Muscle of back (tissue), 3 donors: ENCODE measurements at regions not wholly inside any gene's neighbourhood (a gene's known extent, or its start where the extent isn't known, plus 50 kb on each side); places are given as distances from the start of the nearest gene placed in this dataset.
"Not testable (repeated sequence)": the region's sequence is repeated elsewhere in the genome, so short reads cannot be mapped to it uniquely, and the experiment has no call there.

Source experiments
- DNase-seq, 3 donors: peaks; one replicate each; pipeline versions ENCODE4 v3.0.0 to v3.0.0-alpha.2; 2013

DNA sequence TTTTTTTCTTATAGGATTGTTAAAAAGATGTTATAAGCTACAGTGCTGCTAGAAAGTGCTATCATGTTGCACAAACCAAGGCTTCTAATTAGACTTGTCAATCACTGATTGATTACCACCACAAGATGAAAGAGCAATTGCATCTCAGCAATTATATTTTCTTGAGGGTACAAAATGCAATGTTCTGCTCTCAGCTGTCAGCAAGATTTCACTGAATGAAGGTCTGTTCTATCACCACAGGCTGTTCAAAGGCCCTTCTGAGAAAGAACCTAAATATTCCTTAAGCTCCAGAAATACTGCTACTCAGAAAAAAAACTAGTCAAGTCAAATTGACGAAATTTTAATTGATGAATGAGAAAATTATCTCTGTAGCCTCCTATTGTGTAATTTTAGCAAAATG, 301.9 kb upstream of the KYNU start:
- no peak for DNase-seq

DNA sequence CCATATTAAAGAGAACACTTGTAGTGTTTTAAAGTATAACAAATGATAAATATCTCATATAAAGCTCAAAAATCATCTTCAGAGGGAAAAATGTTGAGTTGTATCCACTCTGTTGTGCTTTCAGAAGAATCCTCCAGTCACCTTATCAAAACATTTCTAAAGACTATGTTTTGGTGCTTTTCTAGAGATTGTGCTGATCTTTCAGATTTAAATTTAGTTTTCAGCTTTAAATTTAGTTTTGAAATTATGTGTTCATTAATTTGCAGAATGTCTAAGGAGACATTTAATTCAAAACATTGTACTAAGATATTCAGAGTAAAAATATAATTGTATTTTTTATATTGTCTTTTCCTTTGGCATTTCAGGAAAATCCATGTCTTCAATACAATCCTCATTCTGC, 303.1 kb upstream of the KYNU start:
- DNase-seq: no peak

DNA sequence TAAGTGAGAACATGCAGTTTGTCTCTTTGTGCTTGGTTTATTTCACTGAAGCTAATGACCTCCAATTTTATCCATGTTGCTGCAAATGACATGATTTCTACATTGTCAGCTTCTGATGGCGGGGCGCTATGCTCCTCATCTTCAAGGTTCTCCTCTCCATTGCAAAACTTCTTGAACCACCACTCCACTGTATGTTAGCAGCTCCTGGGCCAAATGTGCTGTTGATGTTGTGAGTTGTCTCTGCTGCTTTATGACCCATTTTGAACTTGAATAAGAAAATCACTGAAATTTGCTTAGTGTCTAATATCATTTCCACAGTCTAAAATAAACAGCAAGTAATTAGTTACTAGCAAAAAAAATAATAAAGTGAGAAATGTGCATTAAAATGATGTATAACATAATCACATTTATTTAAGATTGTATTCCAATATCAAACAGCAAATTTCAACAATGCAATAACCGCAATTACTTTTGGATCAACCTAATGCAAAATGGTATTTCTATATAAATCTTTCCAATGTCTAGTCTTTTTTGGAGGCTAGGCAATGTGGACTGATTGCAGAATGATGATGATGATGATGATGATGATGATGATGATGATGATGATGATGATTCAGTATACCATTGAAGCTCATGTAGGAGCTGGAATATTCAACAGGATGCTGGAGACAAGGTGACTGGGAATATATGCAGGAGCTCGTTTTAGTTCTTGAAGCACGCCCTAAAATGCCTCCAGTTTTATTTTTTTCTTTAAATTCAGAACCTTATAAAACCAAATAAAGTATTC, 304.9 kb upstream of the KYNU start:
- DNase-seq: no peak

DNA sequence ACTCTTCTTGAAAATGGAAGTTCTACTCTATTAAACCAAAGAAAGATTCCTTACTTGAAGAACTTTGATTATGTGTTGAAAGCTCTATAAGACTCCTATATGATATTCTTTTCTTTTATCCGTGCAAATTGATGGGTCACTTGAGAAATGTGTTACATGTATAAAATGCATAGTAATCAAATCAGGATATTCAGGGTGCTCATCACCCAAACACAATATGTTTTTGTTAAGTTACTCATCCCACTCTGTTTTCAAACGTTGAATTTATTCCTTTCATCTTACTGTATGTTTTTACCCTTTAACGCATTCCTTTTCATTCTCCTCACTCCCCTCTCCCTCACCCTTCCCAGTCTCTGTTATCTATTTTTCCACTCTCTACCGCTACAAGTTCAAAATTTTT, 305.5 kb upstream of the KYNU start:
- no peak for DNase-seq

DNA sequence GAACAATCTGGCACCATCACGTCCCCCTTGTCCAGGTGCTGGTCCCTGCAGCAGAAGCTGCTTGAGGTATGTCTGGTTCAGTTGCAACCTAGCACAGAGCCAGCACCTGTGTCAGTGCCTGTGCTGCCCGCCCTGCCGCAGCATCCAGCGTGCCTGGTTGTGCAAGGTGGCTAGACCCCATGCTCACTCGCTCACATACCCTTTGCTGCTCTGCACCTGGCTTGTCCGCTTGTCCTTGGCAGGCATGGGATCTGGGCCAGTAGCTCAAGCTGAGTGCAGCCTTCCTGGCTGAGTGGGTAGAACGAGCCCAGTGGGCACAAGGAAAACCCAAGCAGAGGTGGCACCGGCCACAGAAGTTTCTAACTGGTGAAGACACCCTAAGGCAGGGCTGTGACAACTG, 314.6 kb upstream of the KYNU start:
- DNase-seq: no peak

DNA sequence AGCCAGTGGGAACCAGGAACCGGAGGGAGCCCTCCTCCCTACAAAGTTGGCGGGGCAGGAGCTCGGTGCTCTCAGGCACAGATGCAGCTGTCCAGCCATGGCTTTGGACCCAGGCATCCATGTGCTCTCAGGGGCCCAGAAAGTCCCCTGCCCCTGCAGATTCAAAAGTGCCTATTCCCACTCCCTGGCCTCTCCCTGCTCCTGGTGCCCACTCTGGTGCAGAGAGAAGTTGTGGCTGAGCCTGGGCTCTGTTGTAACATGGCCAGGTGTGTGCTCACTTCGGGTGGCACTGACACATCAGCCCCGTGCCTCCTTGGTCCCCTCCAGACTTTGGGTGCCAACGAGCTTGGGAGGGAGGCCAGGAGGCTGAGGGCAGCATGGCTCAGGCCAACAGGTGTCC, 315.8 kb upstream of the KYNU start:
- DNase-seq: no peak

DNA sequence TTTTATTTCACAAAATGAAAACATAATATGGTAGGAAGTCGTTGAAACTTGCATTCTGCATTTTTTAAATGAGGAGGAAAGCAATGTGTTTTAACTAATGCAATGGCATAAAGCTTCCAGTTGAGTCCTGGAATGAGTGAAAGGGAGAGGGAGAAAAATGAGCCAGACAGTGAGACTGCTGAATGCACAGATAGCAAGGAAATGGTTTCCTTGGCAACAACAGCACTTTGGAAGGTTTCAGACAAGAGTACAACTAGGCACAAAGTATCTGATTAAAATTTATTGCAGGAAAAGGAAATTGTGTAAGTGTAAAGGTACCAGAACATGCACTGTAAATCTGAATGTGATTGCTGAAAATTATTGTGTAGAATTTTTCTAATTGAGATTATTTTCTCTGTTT, 320.1 kb upstream of the KYNU start:
- DNase-seq: peak in 1 of 3 donors; percentile 11

DNA sequence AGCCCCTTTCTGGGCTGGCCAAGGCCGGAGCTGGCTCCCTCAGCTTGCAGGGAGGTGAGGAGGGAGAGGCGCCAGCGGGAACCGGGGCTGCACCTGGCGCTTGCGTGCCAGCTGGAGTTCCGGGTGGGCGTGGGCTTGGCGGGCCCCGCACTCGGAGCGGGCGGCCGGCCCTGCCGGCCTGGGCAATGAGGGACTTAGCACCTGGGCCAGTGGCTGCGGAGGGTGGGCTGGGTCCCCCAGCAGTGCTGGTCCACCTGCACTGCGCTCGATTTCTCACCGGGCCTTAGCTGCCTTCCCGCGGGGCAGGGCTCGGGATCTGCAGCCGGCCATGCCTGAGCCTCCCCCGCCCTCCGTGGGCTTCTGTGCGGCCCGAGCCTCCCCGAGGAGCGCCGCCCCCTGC, 331.5 kb upstream of the KYNU start:
- not testable (repeated sequence) for DNase-seq

DNA sequence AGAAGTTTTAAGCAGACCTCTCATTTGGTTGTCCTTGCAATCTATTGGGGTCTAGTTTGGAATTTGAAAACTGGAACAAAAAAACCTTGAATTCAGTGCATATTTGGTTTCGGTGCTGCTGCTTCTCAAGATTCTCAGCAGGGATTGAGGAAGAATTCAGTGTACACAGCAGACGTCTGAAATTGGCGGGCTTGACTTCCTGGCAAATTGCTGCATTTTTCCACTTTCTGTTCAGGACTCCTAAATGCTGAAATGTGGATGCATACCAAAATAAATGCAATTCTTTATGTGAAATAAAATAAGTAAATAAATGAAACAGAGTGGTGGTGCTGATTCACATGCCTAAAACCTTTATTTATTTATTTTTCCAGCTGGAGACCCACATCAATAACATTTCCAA, 332.4 kb upstream of the KYNU start:
- peak; percentile 47 to 82 (median 64) for DNase-seq

DNA sequence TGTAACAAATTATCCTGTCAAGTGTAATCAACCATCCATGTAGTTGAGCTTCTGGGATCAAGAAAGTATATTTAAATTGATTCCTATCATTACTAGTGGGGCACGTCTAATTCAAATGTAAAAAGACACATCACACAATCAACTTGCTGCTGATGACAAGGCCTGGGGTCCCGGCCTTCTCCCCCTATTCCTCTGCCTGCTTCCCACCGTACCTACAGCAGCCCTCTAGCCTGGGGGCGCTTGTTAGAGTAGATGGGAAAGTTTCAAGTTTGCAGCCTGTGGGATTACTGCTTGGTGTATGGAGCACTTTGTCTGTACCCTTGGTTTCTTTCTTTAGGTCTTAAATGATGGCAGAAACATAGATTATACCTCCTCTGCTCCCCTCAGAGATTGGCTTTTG, 333.3 kb upstream of the KYNU start:
- no peak for DNase-seq

DNA sequence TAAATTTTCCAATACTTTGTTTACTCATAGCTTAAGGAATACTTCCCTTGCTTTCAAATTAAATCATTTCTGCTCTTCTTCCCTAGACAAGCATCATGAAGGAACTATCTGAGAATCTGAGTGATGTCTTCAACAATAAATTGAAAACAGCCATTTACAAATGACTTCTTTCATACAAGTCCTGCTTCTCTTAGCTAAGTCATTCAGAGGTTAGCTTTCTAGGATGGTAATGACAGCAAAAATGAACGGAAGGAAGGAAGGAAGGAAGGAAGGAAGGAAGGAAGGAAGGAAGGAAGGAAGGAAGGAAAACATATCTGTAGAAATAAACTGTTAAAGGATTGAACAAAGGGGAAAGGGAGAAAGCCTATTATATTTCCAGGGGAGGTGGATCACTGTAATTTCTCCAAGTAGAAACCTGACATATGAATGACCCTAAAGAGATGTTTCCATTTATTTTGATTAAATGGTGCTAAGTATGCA, 335.0 kb upstream of the KYNU start:
- DNase-seq: no peak

DNA sequence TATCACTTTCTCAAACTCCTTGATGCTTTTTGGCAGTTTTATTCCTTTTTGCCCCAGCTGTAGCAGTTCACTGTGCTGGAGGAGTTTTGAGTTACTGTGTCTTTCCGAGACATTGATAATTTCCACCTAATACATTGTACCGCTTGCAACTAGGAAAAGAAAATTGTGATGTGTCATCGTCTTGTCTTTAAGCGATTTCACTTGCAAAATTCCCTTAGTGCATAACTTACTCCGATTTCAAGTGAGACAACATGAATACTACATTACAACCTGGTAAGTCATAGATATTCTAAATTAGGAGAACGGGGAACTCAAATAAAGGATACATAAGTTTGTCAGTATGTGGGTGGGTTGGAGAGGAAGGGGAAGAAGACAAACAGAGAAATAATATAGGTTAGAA, 340.5 kb upstream of the KYNU start:
- DNase-seq: no peak

DNA sequence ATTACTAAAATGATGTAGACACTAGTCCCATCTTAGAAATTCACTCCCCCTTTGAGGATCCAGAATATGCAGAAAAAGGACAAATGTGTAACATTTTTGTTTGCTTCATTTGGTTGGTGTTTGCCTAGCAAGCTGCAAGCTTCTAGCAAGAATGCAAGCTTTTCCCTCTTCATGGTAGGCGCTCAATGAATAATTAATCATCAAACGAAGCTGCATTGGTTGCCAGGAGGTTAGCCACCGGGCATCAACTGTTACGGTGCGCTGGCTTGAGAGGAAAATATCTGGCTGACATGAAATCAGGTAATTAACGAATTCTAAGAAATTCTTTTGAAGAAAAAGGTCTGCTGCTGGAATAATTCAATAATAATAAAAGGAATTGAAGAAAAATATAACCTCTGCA, 341.0 kb upstream of the KYNU start:
- DNase-seq: no peak

DNA sequence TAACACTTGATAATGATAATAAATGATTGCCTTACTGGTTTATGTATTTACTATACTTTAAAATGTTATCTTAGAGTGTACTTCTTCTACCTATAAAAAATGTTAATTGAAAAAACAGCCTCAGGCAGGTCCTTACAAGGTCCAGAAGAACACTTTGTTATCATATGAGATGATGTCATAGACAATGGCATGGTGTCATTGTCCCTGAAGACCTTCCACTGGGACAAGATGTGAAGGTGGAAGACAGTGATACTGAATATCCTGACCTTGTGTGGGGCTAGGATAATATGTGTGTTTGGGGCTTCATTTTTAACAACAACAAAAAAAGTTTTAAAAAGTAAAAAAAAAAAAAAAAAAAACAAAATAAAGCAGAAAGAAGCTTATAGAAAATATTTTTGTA, 342.2 kb upstream of the KYNU start:
- DNase-seq: no peak

DNA sequence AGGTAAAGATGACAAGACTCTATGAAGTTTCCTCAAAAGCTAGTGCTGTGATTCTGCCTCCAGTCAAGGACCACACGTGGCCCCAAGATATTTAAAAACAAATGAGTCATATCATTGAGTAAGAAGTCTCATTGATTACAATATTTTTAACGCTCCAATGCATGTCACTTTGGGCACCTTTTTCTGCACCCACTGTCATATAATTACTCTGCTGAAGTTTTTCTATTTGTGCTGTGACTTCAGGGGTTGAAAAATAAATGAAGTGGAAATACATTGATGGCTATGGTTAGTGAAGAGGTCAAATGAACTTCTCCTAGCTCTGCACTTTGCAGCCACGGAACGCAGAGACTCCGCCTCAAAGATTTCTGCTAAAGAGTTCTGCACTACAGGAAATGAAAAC, 344.3 kb upstream of the KYNU start:
- no peak for DNase-seq

DNA sequence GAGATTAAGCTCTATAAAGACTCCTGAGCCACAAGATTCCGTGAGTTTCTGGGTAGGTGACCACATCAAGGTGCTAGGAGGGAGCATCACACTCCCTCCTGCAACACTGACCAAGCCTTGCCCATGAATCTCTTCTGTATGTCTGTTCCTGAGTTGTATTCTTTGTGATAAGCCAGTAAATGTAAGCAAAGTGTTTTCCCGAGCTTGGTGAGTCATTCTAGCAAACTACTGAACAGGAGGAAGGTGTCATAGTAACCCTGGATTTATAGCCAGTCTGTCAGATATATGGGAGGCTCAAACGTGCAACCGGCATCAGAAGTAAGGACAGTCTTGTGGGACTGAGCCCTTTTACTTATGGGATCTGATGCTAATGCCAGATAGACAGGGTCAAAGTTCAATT, 346.1 kb upstream of the KYNU start:
- no peak for DNase-seq

DNA sequence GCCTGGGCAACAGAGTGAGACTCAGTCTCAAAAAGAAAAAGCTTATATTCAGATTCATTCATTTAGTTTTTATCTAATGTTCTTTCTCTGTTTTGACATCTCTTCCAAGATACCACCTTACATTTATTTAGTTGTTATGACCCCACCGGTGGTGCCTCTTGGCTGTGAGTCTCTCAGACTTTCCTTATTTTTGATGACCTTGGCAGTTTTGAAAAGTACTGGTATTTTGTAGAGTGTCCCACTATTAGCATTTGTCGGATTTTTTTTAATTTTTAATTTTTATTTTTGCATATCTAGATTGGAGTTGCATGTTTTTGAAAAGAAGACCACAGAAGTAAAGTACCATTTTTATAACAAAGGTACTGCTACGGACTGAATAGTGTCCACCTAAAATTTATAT, 351.7 kb upstream of the KYNU start:
- no peak for DNase-seq

DNA sequence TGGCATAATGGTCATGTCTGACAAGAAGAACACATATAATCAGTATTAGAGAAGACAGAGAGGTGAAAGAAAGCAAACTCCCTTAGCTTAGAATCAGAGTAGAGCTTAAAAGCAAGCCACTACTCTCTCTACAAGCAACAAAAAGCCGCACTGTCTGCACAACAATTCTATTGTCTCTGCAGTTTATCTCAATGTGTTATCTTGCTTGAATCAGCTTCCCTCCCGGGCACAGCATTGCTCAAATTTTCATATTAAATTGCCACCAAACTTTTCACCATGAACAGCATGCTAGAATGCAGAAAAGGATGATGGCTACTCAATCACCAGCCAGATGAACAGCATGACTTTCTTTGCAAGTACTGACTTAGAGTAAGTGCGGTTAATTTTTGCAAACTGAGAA, 356.0 kb upstream of the KYNU start:
- no peak for DNase-seq

DNA sequence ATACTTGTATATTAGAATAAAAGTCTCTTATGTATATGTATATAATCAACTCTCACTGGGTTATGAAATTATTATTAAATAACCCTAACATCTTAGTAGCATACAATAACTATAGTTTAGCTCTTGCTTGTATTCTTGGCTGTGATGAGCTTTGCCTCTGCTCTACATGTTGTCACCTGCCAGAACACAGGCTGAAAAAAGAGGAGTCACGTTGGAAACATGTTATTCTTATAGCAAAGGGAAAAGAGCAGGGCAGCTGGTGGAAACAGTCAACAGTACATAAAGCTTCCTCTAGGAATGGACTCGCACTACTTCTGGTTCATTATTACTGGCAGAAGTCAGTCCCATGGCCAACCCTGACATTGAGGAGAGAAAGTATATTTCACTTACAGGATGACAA, 362.0 kb upstream of the KYNU start:
- DNase-seq: no peak

DNA sequence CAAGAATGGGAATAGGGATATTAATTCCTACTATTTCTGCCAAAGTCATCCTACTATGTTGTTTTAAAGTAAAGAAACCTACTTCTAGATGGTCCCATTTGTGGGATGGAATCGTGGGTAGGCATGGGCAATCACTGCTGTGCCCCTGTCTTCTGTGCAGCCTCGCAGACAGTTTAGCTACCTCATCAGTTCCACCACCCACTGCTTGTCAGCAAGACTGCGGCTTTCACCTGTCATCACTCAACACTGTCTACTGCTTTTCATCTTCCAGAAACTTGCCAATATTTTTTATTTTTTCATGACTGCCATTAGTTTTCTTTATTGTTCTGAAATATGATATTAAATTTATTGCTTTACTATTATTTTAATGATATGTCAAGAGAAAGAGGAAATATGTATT, 368.1 kb upstream of the KYNU start:
- DNase-seq: no peak

DNA sequence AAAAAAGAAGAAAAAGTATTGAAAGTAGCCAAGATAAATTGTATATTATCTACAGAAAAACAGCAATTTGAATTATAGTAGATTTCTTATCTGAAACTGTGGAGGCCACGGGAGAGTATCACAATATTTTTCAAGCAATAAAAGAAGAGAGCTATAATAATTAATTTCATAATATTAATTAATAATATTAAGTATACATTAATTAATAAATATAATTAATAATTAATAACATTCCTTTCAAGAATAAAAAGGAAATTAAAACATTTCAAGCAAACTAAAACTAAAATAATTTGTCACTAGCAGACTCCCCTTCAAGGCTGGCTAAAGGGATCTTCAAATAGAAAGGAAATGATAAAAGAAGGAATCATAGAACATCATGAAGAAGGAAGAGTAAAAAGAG, 372.7 kb upstream of the KYNU start:
- no peak for DNase-seq

DNA sequence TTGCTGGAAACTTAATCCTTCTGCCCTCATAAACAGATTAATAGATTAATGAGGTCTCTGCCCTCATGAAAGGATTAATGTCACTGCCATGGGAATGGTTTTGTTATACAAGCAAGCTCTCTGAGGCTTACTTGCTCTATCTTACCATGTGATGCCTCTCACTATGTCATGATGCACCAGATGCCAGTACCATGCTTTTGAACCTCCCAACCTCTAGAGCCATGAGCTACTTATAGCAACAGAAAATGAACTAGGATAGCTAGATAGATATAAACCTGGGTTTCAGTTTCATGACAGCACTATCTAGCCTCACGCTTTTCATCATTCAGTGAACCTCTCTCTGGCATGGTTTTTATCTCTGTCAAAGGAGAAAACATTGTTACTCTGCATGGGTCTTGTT, 371.6 kb upstream of the LRP1B start:
- no peak for DNase-seq

DNA sequence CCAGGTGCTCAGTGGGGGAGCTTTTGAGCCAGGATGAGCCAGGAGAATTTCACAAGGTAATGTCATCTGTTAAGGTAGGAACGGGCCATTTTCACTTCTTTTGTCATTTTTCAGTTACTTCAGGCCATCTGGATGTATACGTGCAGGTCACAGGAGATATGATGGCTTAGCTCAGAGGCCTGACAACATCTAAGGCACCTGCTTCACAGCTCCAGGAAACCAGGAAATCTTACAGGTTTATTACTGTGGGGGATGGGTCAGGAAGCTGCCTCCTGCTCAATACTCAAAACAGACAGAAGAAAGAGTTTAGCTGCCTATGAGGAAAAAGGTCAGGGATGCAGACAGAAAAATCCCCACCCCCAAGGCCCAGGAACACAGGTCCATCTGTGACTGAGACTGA, 364.3 kb upstream of the LRP1B start:
- no peak for DNase-seq

DNA sequence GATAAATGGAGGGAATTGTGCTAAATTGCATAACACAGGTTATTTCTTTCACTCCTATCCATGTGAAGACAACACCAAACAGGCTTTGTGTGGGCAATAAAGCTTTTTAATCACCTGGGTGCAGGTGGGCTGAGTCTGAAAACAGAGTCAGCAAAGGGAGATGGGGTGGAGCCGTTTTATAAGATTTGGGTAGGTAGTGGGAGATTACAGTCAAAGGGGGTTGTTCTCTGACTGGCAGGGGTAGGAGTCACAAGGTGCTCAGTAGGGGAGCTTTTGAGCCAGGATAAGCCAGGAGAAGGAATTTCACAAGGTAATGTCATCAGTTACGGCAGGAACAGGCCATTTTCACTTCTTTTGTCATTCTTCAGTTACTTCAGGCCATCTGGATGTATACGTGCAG, 358.8 kb upstream of the LRP1B start:
- not testable (repeated sequence) for DNase-seq
